ENCODE measurements at regions not wholly inside any gene's neighbourhood (a gene's known extent, or its start where the extent isn't known, plus 50 kb on each side); places are given as distances from the start of the nearest gene placed in this dataset.

- no TSS peak for BruUV-seq (replicated peaks)
- Histone ChIP-seq H3K4me3 (ENCODE audit: low read depth in 2 of 2, low read length in 2 of 2) (no peak overlapping the region), H3K27me3 (ENCODE audit: control insufficient read depth, insufficient read depth, low read length) (no peaks in the 10 kb centered on the region), H3K36me3 (ENCODE audit: control insufficient read depth, insufficient read depth, low read length) (no peaks in the 10 kb centered on the region), H3K27ac (ENCODE audit: low read length) (no peak overlapping the region), H3K9me3 (ENCODE audit: control insufficient read depth, insufficient read depth, low read depth, low read length) (no peaks in the 10 kb centered on the region), H3K4me1 (ENCODE audit: control insufficient read depth, insufficient read depth, low read length) (no peaks in the 10 kb centered on the region)
- CTCF ChIA-PET = no interaction called here
- ATAC-seq = no peak
- POLR2A ChIA-PET = interaction anchor here (0.7 kb wide), 1 partner anchor 192 kb away, joined by 6 read pairs; no protein-coding TSS in a partner anchor
- intact Hi-C loops (cut with micrococcal nuclease; ENCODE audit: unreplicated experiment) = no loop called here
- TF ChIP-seq, protein P1, sequence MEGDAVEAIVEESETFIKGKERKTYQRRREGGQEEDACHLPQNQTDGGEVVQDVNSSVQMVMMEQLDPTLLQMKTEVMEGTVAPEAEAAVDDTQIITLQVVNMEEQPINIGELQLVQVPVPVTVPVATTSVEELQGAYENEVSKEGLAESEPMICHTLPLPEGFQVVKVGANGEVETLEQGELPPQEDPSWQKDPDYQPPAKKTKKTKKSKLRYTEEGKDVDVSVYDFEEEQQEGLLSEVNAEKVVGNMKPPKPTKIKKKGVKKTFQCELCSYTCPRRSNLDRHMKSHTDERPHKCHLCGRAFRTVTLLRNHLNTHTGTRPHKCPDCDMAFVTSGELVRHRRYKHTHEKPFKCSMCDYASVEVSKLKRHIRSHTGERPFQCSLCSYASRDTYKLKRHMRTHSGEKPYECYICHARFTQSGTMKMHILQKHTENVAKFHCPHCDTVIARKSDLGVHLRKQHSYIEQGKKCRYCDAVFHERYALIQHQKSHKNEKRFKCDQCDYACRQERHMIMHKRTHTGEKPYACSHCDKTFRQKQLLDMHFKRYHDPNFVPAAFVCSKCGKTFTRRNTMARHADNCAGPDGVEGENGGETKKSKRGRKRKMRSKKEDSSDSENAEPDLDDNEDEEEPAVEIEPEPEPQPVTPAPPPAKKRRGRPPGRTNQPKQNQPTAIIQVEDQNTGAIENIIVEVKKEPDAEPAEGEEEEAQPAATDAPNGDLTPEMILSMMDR (IDR thresholded peaks at IDR 0.05) = no peak; the same call in 1 of the 2 replicates
- TF ChIP-seq REST (IDR thresholded peaks at IDR 0.05; ENCODE audit: insufficient read depth in 1 of 2, low read depth in 2 of 2, low read length in 1 of 2) = no peak
- TF ChIP-seq POLR2AphosphoS5 (IDR thresholded peaks at IDR 0.05; ENCODE audit: low read depth, low read length) = no peak
- no peak for TF ChIP-seq TCF7L2 (IDR thresholded peaks at IDR 0.05; ENCODE audit: low read depth, low read length)
- no peak for TF ChIP-seq SIN3A (IDR thresholded peaks at IDR 0.05; ENCODE audit: borderline replicate concordance, insufficient read depth, low read depth, low read length)
- in situ Hi-C loops (cut with HindIII; ENCODE audit: low pct_unique_long_range_greater_than_20kb, low sequenced_read_pairs) = no loop called here
- DNase-seq (ENCODE audit: low read depth, low spot score) = no peak
Measured at GRCh38 chr14:85978582-85979250, 448.8 kb downstream of the FLRT2 start.

GRCh38 chr14:85974602-85975001 is 444.7 kb downstream of the FLRT2 start:
- no TSS peak for BruUV-seq (replicated peaks)
- POLR2A ChIA-PET = no interaction called here
- DNase-seq (ENCODE audit: low read depth, low spot score) (no peak), ATAC-seq (no peak)
- Histone ChIP-seq H3K9me3 (ENCODE audit: control insufficient read depth, insufficient read depth, low read depth, low read length) (no peaks in the 10 kb centered on the region), H3K27ac (ENCODE audit: low read length) (no peak overlapping the region), H3K4me3 (ENCODE audit: low read depth in 2 of 2, low read length in 2 of 2) (no peak overlapping the region), H3K36me3 (ENCODE audit: control insufficient read depth, insufficient read depth, low read length) (no peaks in the 10 kb centered on the region), H3K4me1 (ENCODE audit: control insufficient read depth, insufficient read depth, low read length) (no peaks in the 10 kb centered on the region), H3K27me3 (ENCODE audit: control insufficient read depth, insufficient read depth, low read length) (no peaks in the 10 kb centered on the region)
- TF ChIP-seq TCF7L2 (IDR thresholded peaks at IDR 0.05; ENCODE audit: low read depth, low read length) (no peak), SIN3A (IDR thresholded peaks at IDR 0.05; ENCODE audit: borderline replicate concordance, insufficient read depth, low read depth, low read length) (no peak), POLR2AphosphoS5 (IDR thresholded peaks at IDR 0.05; ENCODE audit: low read depth, low read length) (no peak), REST (IDR thresholded peaks at IDR 0.05; ENCODE audit: insufficient read depth in 1 of 2, low read depth in 2 of 2, low read length in 1 of 2) (no peak)
- TF ChIP-seq, protein P1 (IDR thresholded peaks at IDR 0.05) = no peak
- intact Hi-C loops (cut with micrococcal nuclease; ENCODE audit: unreplicated experiment) = no loop called here
- CTCF ChIA-PET = no interaction called here
- in situ Hi-C loops (cut with HindIII; ENCODE audit: low pct_unique_long_range_greater_than_20kb, low sequenced_read_pairs) = no loop called here

Measured in Panc1 (cell line).